Suprapubic skin (tissue), 3 donors: ENCODE measurements at regions not wholly inside any gene's neighbourhood (a gene's known extent, or its start where the extent isn't known, plus 50 kb on each side); places are given as distances from the start of the nearest gene placed in this dataset.

ENCODE experiments used
- CTCF ChIP-seq, 2 donors: fragments of 200-600 bp in 1 of 2; fragments of 450-650 bp in 1 of 2; sonication (generic) in 1 of 2; IDR thresholded peaks; one replicate each; pipeline ENCODE4 v1.5.1; 2016 to 2019; ENCODE audit warnings: antibody characterized with exemption in 2 of 2, mild to moderate bottlenecking in 1 of 2, moderate library complexity in 1 of 2
- POLR2A ChIP-seq, 2 donors: fragments of 450-650 bp; IDR thresholded peaks; one replicate each; pipeline ENCODE4 v1.6.1; 2017; ENCODE audit warnings: antibody characterized with exemption in 2 of 2, mild to moderate bottlenecking in 2 of 2, moderate library complexity in 2 of 2

GRCh38 chr2:128577141-128577930 is 258.7 kb upstream of the HS6ST1 start:
- TF ChIP-seq CTCF (IDR thresholded peaks at IDR 0.05) (no peak), POLR2A (IDR thresholded peaks at IDR 0.05) (no peak)
